Astrocyte (in vitro differentiated cells and primary cell): ENCODE measurements at regions not wholly inside any gene's neighbourhood (a gene's known extent, or its start where the extent isn't known, plus 50 kb on each side); places are given as distances from the start of the nearest gene placed in this dataset.

Source experiments
- DNase-seq: peaks from one replicate; pipeline ENCODE4 v3.0.0-alpha.2; 2010; ENCODE audit warnings: low read depth
- FAIRE-seq: peaks from 2 replicates; lab custom pipeline; 2011; peaks lifted over from hg19 to GRCh38; lab: Jason Lieb, UNC
- H2AFZ ChIP-seq: 2 replicates; pipeline ENCODE4 v1.6.0; 2012; ENCODE audit warnings: low read depth, low read length, inconsistent platforms
- H3K27ac ChIP-seq: 2 replicates; pipeline ENCODE4 v1.5.1; 2011; ENCODE audit warnings: low read depth, low read length, inconsistent platforms
- H3K27me3 ChIP-seq: 2 replicates; pipeline ENCODE4 v1.6.0; 2011; ENCODE audit warnings: low read length, inconsistent platforms; ENCODE audit not compliant: insufficient read depth
- H3K36me3 ChIP-seq: 2 replicates; pipeline ENCODE4 v1.5.1; 2011; ENCODE audit warnings: low read length, inconsistent platforms; ENCODE audit not compliant: insufficient read depth
- H3K4me1 ChIP-seq: 2 replicates; pipeline ENCODE4 v1.5.1; 2011; ENCODE audit warnings: low read length, inconsistent platforms; ENCODE audit not compliant: insufficient read depth
- H3K4me2 ChIP-seq: 2 replicates; pipeline ENCODE4 v1.6.0; 2012; ENCODE audit warnings: low read length, inconsistent platforms
- H3K4me3 ChIP-seq: 2 replicates; pipeline ENCODE4 v1.5.1; 2011; ENCODE audit warnings: low read depth, mild to moderate bottlenecking, low read length, inconsistent platforms; ENCODE audit not compliant: insufficient read depth
- H3K79me2 ChIP-seq: 2 replicates; pipeline ENCODE4 v1.6.0; 2012; ENCODE audit warnings: mild to moderate bottlenecking, low read length, inconsistent platforms; ENCODE audit not compliant: insufficient read depth
- H3K9ac ChIP-seq: 2 replicates; pipeline ENCODE4 v1.6.0; 2012; ENCODE audit warnings: mild to moderate bottlenecking, low read length, inconsistent platforms
- H3K9me3 ChIP-seq: 2 replicates; pipeline ENCODE4 v1.5.1; 2012; ENCODE audit warnings: low read depth, mild to moderate bottlenecking, low read length, inconsistent platforms; ENCODE audit not compliant: insufficient read depth
- H4K20me1 ChIP-seq: 2 replicates; pipeline ENCODE4 v1.6.0; 2012; ENCODE audit warnings: low read length, inconsistent platforms; ENCODE audit not compliant: insufficient read depth
- H3K27ac Mint-ChIP-seq: one replicate; pipeline ENCODE4 v1.8.0; 2021; ENCODE audit warnings: mild to moderate bottlenecking, mixed read lengths; ENCODE audit not compliant: unreplicated experiment
- H3K27me3 Mint-ChIP-seq: one replicate; pipeline ENCODE4 v1.8.0; 2021; ENCODE audit warnings: low read depth, mixed read lengths; ENCODE audit not compliant: unreplicated experiment
- H3K36me3 Mint-ChIP-seq: one replicate; pipeline ENCODE4 v1.8.0; 2021; ENCODE audit warnings: low read depth, mixed read lengths; ENCODE audit not compliant: unreplicated experiment
- H3K4me1 Mint-ChIP-seq: one replicate; pipeline ENCODE4 v1.8.0; 2021; ENCODE audit warnings: low read depth, mixed read lengths; ENCODE audit not compliant: unreplicated experiment
- H3K4me3 Mint-ChIP-seq: one replicate; pipeline ENCODE4 v1.8.0; 2021; ENCODE audit warnings: mild to moderate bottlenecking, moderate library complexity, mixed read lengths; ENCODE audit not compliant: unreplicated experiment
- H3K9me3 Mint-ChIP-seq: one replicate; pipeline ENCODE4 v1.8.0; 2021; ENCODE audit warnings: mild to moderate bottlenecking, mixed read lengths; ENCODE audit not compliant: unreplicated experiment
- EZH2 ChIP-seq: IDR thresholded peaks from 2 replicates; pipeline ENCODE4 v1.6.1; 2012; ENCODE audit warnings: mild to moderate bottlenecking, low read length, inconsistent platforms; ENCODE audit not compliant: insufficient read depth
- TF ChIP-seq, protein P1 (sequence below): IDR thresholded peaks from 2 replicates; pipeline ENCODE4 v1.5.1; 2011; ENCODE audit warnings: low read depth, mild to moderate bottlenecking, inconsistent platforms, low read length, moderate library complexity; ENCODE audit not compliant: insufficient read depth

DNA sequence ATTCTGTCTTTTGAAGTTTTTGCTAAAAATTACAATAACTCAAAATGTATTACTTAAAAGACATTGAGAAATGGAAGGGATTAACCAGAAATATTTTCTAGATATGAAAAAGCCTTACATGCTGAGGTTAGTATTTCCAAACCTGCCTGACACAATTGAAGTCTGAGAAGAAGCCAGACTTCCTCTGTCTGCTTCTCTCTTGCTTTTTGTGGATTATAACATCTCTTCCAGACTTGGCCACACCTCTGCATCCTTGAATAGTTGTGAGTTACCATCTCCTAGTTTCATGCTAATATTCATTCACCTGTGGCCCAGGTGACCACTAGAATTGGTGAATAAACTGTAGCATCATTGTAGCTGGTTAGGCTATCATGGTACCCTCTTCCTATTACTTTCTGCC, 497.6 kb downstream of the SLC16A7 start:
- Histone ChIP-seq H3K4me3 (no peak overlapping the region), H3K36me3 (no peaks in the 10 kb centered on the region), H3K4me2 (no peak overlapping the region), H3K27me3 (no peaks in the 10 kb centered on the region), H3K9me3 (no peaks in the 10 kb centered on the region), H2AFZ (no peak overlapping the region), H3K4me1 (no peaks in the 10 kb centered on the region), H3K9ac (no peak overlapping the region), H3K79me2 (no peaks in the 10 kb centered on the region), H3K27ac (no peak overlapping the region), H4K20me1 (no peaks in the 10 kb centered on the region)
- H3K27ac Mint-ChIP-seq: no peak overlapping the region
- H3K9me3 Mint-ChIP-seq: peaks cover 6% of the 10 kb centered on the region
- no peaks in the 10 kb centered on the region for H3K4me1 Mint-ChIP-seq
- H3K4me3 Mint-ChIP-seq: no peak overlapping the region
- no peaks in the 10 kb centered on the region for H3K27me3 Mint-ChIP-seq
- FAIRE-seq: no peak
- TF ChIP-seq EZH2: no peak
- TF ChIP-seq, protein P1, sequence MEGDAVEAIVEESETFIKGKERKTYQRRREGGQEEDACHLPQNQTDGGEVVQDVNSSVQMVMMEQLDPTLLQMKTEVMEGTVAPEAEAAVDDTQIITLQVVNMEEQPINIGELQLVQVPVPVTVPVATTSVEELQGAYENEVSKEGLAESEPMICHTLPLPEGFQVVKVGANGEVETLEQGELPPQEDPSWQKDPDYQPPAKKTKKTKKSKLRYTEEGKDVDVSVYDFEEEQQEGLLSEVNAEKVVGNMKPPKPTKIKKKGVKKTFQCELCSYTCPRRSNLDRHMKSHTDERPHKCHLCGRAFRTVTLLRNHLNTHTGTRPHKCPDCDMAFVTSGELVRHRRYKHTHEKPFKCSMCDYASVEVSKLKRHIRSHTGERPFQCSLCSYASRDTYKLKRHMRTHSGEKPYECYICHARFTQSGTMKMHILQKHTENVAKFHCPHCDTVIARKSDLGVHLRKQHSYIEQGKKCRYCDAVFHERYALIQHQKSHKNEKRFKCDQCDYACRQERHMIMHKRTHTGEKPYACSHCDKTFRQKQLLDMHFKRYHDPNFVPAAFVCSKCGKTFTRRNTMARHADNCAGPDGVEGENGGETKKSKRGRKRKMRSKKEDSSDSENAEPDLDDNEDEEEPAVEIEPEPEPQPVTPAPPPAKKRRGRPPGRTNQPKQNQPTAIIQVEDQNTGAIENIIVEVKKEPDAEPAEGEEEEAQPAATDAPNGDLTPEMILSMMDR: no peak
- DNase-seq: no peak
- H3K36me3 Mint-ChIP-seq: no peaks in the 10 kb centered on the region

DNA sequence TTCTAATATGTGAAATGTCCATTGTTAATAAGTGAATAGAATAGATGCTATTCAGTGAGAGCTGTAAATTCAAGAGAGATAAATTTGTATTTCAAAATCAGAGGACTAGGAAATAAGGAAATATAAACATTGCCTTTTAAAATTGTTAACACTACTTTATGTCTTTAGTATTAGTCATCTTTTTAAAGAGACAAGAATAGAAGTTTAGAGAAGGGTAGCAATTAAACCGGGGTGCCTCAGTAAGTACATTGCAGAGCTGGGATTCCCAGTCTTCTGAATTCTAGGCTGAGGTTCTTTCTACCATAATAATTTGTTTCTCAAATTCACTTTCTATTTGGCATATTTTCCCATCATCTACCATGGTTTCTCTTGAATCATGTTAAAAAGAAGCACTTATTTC, 498.6 kb downstream of the SLC16A7 start:
- no peak for TF ChIP-seq EZH2
- no peak overlapping the region for H3K4me3 ChIP-seq
- H3K9me3 ChIP-seq: no peaks in the 10 kb centered on the region
- H3K36me3 ChIP-seq: no peaks in the 10 kb centered on the region
- no peak for DNase-seq
- no peaks in the 10 kb centered on the region for H4K20me1 ChIP-seq
- no peak overlapping the region for H3K27ac ChIP-seq
- H3K9ac ChIP-seq: no peak overlapping the region
- Mint-ChIP-seq H3K27me3 (no peaks in the 10 kb centered on the region), H3K27ac (no peak overlapping the region), H3K4me1 (no peaks in the 10 kb centered on the region), H3K4me3 (no peak overlapping the region), H3K36me3 (no peaks in the 10 kb centered on the region), H3K9me3 (peaks cover 6% of the 10 kb centered on the region)
- no peak overlapping the region for H2AFZ ChIP-seq
- no peaks in the 10 kb centered on the region for H3K79me2 ChIP-seq
- no peaks in the 10 kb centered on the region for H3K4me1 ChIP-seq
- FAIRE-seq: no peak
- H3K4me2 ChIP-seq: no peak overlapping the region
- H3K27me3 ChIP-seq: no peaks in the 10 kb centered on the region

DNA sequence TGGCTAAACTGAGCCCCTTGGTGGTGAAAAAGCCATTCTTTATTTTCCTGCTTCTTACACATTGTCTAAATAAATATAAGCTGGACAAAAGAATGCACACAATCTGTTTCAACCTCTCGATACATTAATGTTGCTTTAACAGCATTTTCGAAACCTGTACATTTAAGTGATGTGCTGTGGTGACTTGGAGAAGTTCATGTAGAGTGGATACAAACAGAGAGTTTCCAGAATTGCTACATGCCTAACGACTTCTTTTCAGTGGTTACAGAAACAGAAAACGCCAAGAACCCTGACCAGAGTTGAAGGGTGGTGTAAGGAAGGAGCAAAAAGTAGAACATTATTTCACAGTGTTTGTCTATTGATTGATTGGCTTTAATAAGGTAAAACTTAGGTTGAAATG, 500.9 kb downstream of the SLC16A7 start:
- Histone ChIP-seq H3K9me3 (no peaks in the 10 kb centered on the region), H3K4me2 (no peak overlapping the region), H3K27ac (no peak overlapping the region), H3K27me3 (no peaks in the 10 kb centered on the region), H3K36me3 (no peaks in the 10 kb centered on the region), H2AFZ (no peak overlapping the region), H3K79me2 (no peaks in the 10 kb centered on the region), H4K20me1 (no peaks in the 10 kb centered on the region), H3K4me3 (no peak overlapping the region), H3K4me1 (peaks cover 4% of the 10 kb centered on the region), H3K9ac (no peak overlapping the region)
- DNase-seq (no peak), FAIRE-seq (no peak)
- no peak overlapping the region for H3K27ac Mint-ChIP-seq
- no peak for TF ChIP-seq EZH2
- TF ChIP-seq, protein P1: no peak
- no peaks in the 10 kb centered on the region for H3K27me3 Mint-ChIP-seq
- H3K4me3 Mint-ChIP-seq: no peak overlapping the region
- H3K9me3 Mint-ChIP-seq: peaks cover 8% of the 10 kb centered on the region
- no peaks in the 10 kb centered on the region for H3K36me3 Mint-ChIP-seq
- H3K4me1 Mint-ChIP-seq: peaks cover 10% of the 10 kb centered on the region
